Right lobe of liver (tissue), 6 donors: ENCODE measurements at regions not wholly inside any gene's neighbourhood (a gene's known extent, or its start where the extent isn't known, plus 50 kb on each side); places are given as distances from the start of the nearest gene placed in this dataset.

Experiments used
- ATAC-seq, 4 donors: fragments of 200-7000 bp; cut with Tn5 transposase; one replicate each; pipeline ENCODE4 v1.9.1; 2020; ENCODE audit warnings: mild to moderate bottlenecking in 4 of 4, moderate library complexity in 4 of 4
- DNase-seq, 3 donors: peaks; one replicate each; pipeline ENCODE4 v3.0.0-alpha.2; 2020
- H3K27ac ChIP-seq, 3 donors: fragments of 200-600 bp; one replicate each; pipeline ENCODE4 v1.8.0; 2022
- H3K27me3 ChIP-seq, 2 donors: fragments of 200-600 bp; one replicate each; pipeline ENCODE4 v1.8.0; 2022
- H3K36me3 ChIP-seq, 4 donors: fragments of 200-600 bp; sonication (generic) in 1 of 4; one replicate each; pipeline versions ENCODE4 v1.5.1 to v1.8.0; 2017 to 2022; ENCODE audit warnings: control low read depth in 1 of 4
- H3K4me1 ChIP-seq, 4 donors: fragments of 200-600 bp; sonication (generic) in 1 of 4; one replicate each; pipeline versions ENCODE4 v1.5.1 to v1.8.0; 2017 to 2022; ENCODE audit warnings: control low read depth in 1 of 4
- H3K4me3 ChIP-seq, 3 donors: fragments of 200-600 bp; one replicate each; pipeline ENCODE4 v1.8.0; 2022
- H3K9me3 ChIP-seq, 4 donors: fragments of 200-600 bp; sonication (generic) in 1 of 4; one replicate each; pipeline versions ENCODE4 v1.5.1 to v1.8.0; 2017 to 2022; ENCODE audit warnings: control low read depth in 1 of 4
- POLR2A ChIP-seq: fragments of 450-650 bp; IDR thresholded peaks from one replicate; pipeline ENCODE4 v1.6.1; 2017; ENCODE audit warnings: antibody characterized with exemption, mild to moderate bottlenecking
- WGBS: methylation state at CpG from one replicate; pipeline ENCODE4 v1.1.6; 2018; ENCODE audit warnings: low coverage, low lambda C conversion rate; ENCODE audit not compliant: insufficient coverage; ENCODE audit errors: missing lambda C conversion rate; 5-methylcytosine and 5-hydroxymethylcytosine counted together
- intact Hi-C, 2 donors: fragments of 100-400 bp; cut with DNase I; formaldehyde crosslinking; loops; one replicate each; pipeline versions ENCODE4 v1.11.2 to v1.14.1; 2022
- TF ChIP-seq, protein P1 (sequence below), 4 donors: fragments of 200-600 bp in 3 of 4; fragments of 450-650 bp in 1 of 4; IDR thresholded peaks; one replicate each; pipeline versions ENCODE4 v1.5.1 to v1.8.0; 2016 to 2022; ENCODE audit warnings: antibody characterized with exemption in 4 of 4, mild to moderate bottlenecking in 2 of 4
- donor health status: DM: no; HTN: yes; CAD: no.
- donor health status: DM: no; HTN: no; CAD: no.
- donor health status: DM: no; HTN: no; CAD: no.
- donor health status: DM: no; HTN: yes; CAD: no.
- donor health status: DM: no; HTN: yes; CAD: no.

DNA sequence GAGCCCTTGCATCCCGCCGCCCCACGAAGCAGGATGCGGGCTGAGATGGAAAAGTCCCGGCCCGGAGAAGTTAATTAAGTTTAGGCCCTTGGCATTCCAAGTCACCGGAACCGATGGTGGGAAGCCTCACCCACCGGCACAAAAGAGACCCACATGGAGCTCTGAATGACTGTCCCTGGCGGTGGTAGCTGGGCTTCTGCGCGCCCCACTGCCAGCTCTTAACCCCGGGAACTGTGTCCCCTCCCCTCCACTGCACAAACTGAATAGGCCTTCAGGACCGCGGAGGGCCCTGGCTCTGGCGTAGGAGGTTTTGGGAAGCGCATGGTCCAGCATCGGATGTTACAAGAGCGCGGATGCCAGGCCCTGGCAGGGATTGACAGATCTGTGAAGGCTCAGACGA is 291.1 kb upstream of the TUT7 start:
- no peaks in the 10 kb centered on the region for H3K4me1 ChIP-seq
- TF ChIP-seq, protein P1, sequence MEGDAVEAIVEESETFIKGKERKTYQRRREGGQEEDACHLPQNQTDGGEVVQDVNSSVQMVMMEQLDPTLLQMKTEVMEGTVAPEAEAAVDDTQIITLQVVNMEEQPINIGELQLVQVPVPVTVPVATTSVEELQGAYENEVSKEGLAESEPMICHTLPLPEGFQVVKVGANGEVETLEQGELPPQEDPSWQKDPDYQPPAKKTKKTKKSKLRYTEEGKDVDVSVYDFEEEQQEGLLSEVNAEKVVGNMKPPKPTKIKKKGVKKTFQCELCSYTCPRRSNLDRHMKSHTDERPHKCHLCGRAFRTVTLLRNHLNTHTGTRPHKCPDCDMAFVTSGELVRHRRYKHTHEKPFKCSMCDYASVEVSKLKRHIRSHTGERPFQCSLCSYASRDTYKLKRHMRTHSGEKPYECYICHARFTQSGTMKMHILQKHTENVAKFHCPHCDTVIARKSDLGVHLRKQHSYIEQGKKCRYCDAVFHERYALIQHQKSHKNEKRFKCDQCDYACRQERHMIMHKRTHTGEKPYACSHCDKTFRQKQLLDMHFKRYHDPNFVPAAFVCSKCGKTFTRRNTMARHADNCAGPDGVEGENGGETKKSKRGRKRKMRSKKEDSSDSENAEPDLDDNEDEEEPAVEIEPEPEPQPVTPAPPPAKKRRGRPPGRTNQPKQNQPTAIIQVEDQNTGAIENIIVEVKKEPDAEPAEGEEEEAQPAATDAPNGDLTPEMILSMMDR (IDR thresholded peaks at IDR 0.05) = no peak
- no peak for TF ChIP-seq POLR2A
- no peak overlapping the region for H3K4me3 ChIP-seq
- DNase-seq (no peak), ATAC-seq (no peak)
- no peak overlapping the region for H3K27ac ChIP-seq
- intact Hi-C loops = no loop called here
- no peaks in the 10 kb centered on the region for H3K9me3 ChIP-seq
- no peaks in the 10 kb centered on the region for H3K36me3 ChIP-seq
- 40% methylated on average over 1 of the region's 21 CpGs for whole genome bisulfite sequencing
- H3K27me3 ChIP-seq = no peaks in the 10 kb centered on the region

DNA sequence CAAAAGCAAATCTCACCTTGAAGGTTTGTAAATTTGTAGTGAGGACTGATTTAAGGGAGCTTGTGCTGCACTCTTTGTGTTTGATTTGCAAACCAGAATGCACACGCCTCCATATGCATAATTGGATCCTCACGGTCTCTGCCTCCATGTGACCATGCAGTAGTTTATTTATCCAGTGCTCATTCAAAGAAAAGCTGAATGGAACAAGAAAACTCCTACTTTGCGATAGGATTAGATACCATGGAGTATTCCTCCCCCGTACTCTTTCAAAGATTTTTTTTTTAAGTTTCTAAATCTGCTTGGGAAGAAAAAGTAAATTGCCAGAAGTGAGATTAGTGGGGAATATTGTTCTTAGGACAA is 290.4 kb upstream of the TUT7 start:
- Histone ChIP-seq H3K9me3 (no peaks in the 10 kb centered on the region), H3K27ac (no peak overlapping the region), H3K4me1 (no peaks in the 10 kb centered on the region), H3K27me3 (no peaks in the 10 kb centered on the region), H3K4me3 (no peak overlapping the region), H3K36me3 (no peaks in the 10 kb centered on the region)
- intact Hi-C loops = no loop called here
- DNase-seq (no peak), ATAC-seq (no peak)
- 78% methylated on average over 4 of the region's 4 CpGs for WGBS
- TF ChIP-seq, protein P1 (IDR thresholded peaks at IDR 0.05) = no peak
- TF ChIP-seq POLR2A = no peak

DNA sequence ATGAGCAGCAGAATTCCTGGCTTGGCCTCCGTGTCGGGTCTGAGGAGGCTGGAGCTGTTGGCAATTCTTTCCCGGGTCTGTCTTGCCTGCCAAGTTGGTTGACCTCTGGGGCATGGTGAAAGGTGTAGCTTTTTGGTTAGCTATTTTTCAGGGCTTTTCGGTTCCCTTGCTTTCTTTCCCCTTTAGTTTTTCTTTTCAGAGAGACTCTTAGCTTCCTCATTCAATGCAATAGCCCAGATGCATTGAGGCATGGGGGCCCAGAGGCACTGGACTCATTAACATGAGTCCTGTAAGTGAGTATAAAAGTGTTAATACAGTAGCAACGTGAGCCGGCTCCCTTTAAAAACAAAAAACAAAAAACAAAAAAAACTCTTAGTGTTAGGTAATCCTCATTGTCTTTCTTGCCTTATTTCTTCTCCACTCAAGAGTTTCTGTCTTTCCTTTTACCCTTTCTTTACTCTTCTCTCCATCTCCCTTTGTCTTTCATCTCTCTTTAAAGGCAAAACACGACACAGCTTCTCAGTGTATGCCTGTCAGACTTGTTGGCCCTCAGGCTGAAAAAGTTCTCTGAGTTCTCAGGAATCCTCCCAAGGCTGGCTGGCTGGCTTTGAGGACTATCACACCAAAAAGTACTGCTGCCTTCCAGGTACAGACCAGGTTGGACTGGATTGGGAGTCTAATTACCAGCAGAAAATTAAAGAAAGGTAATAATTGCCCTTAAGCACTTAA is 289.9 kb upstream of the TUT7 start:
- Histone ChIP-seq H3K27me3 (no peaks in the 10 kb centered on the region), H3K4me1 (no peaks in the 10 kb centered on the region), H3K9me3 (no peaks in the 10 kb centered on the region), H3K36me3 (no peaks in the 10 kb centered on the region), H3K4me3 (no peak overlapping the region), H3K27ac (no peak overlapping the region)
- intact Hi-C loops = no loop called here
- ATAC-seq (no peak), DNase-seq (no peak)
- no peak for TF ChIP-seq POLR2A
- TF ChIP-seq, protein P1 (IDR thresholded peaks at IDR 0.05) = no peak
- 59% methylated on average over 4 of the region's 7 CpGs for WGBS

DNA sequence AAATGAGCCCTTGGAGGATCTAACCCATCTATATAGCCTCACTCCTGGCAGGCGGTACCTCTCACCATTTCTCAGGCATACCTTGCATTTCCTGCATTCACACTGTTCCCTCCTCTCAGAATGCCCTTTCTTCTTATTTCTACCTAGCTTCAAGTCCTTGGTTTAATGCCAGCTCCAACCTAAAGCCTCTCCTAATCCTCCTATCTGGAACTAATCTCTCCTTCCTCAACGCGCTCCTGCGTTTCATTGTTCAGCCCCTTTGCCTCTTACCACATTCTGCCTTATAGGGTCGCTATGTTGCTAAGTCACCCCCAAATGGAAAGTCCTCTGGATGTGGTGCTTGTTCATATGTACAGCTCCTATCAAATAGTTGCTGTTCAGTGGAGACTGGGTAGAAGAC is 288.5 kb upstream of the TUT7 start:
- Histone ChIP-seq H3K27me3 (no peaks in the 10 kb centered on the region), H3K4me3 (no peak overlapping the region), H3K27ac (no peak overlapping the region), H3K36me3 (no peaks in the 10 kb centered on the region), H3K4me1 (no peaks in the 10 kb centered on the region), H3K9me3 (no peaks in the 10 kb centered on the region)
- TF ChIP-seq, protein P1 (IDR thresholded peaks at IDR 0.05) = no peak
- TF ChIP-seq POLR2A = no peak
- ATAC-seq (no peak), DNase-seq (no peak)
- 79% methylated on average over 4 of the region's 5 CpGs for WGBS
- intact Hi-C loops = no loop called here

DNA sequence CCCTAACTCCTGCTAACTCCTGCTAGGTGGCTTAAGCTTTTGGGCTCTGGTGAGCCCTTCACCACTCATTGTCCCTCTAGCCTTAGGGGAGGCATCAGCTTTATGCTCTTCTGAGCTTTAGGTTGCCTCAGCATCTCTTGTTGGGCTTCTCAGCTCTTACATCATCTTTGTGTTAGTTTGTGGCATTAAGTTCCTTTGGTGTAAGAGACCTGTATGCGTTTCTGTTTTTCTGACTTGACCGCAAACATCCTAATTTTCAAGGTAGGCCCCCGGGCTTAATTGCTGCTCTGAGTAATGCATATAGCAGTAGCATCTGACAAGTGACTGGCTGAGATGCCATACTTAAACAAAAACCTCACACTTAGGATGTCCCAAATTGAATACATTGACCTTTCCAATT is 287.8 kb upstream of the TUT7 start:
- WGBS = 37% methylated on average over 3 of the region's 3 CpGs
- Histone ChIP-seq H3K27me3 (no peaks in the 10 kb centered on the region), H3K36me3 (no peaks in the 10 kb centered on the region), H3K27ac (no peak overlapping the region), H3K4me3 (no peak overlapping the region), H3K9me3 (no peaks in the 10 kb centered on the region), H3K4me1 (no peaks in the 10 kb centered on the region)
- intact Hi-C loops = no loop called here
- ATAC-seq (no peak), DNase-seq (no peak)
- TF ChIP-seq POLR2A = no peak
- TF ChIP-seq, protein P1 (IDR thresholded peaks at IDR 0.05) = no peak
